HG03442 (cell line): ENCODE measurements at regions not wholly inside any gene's neighbourhood (a gene's known extent, or its start where the extent isn't known, plus 50 kb on each side); places are given as distances from the start of the nearest gene placed in this dataset.

Source experiments
- ATAC-seq: cut with Tn5 transposase; IDR thresholded peaks from one replicate; pipeline ENCODE4 v1.9.1; 2021; ENCODE audit warnings: mild to moderate bottlenecking, moderate library complexity; ENCODE audit not compliant: unreplicated experiment

GRCh38 chr14:29205658-29206057, 439.1 kb downstream of the FOXG1 start:
- ATAC-seq: no peak

- ATAC-seq: no peak
These were observed 449.3 kb downstream of the FOXG1 start for GRCh38 chr14:29215853-29216252.

DNA sequence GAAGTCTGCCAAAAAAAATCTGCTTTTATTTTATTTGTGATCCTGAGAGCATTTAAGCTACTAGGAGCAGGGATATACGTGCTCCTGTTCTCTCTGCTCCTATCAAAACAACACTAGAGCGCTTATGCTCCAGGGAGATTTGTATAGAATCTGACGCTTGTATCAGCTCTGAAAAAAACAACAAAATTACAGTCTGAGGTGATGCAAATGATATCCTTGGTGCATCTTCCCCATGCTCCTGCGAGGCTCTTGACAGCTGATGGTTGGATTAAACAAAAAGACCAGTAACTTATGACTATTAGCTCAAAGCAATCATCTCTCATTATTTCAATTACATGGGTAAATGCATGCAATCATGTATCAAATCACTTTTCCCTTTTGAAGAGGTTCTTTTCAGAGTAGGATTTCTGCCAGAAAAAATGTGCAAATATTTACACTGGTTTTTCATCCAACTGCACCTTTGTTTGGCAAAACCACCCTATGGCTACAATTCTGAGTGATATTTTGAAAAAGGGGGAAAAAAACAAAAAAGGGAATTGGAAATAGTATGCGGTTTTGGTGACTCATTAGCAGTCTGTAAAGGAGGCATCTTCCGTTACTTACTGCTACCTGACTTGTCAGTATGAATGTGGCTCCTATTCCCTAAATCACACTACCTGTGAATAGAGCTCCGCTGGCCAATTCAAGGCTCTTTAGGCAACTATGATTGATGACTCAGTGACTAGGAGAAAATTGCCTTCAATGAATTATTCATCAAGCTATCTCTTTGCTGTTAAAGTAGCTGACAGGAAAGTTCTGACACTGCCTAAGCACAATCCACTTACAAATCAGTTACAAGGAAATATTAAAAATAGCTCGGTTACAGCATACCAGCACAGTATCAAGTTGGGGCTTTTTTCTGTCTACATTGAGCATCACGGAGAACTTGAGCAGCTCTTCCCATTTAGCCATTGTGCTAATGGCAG, 450.0 kb downstream of the FOXG1 start:
- no peak for ATAC-seq

- no peak for ATAC-seq
These were observed 451.3 kb downstream of the FOXG1 start for GRCh38 chr14:29217813-29218450.

GRCh38 chr14:29220072-29220471, 453.5 kb downstream of the FOXG1 start:
- ATAC-seq: no peak

DNA sequence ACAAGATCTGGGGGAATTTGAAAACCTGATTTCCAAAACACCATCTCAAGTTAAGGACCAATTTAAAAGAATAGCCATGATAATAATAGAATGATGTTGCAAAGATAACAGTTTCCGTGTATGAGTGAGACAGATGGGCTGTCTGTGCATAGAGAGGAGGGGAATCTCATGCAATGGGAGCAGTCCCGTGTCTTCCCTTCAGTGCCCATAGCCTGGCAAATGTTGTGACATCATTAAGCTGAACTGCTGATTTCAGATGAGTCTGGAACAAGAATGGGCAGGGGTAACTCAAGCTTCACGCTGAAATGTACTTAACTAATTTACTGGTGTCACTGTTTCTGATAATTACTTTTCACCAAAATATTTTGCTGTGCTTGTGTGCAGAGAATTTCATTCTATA, 454.0 kb downstream of the FOXG1 start:
- ATAC-seq: no peak

DNA sequence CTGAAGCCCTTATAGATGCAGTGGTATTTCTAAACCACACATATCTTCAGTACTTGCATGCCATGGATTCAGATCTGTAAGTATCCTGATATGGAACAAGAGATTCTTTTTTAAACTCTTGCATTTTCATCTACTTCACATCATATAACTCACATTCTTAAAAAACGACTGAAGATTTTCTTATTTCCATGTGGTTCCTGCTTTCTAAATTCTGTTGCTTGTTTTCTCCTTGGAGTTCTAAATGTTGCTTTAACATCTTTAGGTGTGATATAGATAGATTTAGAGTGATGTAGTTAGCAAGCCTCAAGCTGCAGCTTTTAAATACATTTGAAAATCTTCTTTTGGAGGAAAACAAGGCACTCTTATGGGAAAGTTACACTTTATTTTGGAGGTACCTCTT, 455.4 kb downstream of the FOXG1 start:
- ATAC-seq: no peak

DNA sequence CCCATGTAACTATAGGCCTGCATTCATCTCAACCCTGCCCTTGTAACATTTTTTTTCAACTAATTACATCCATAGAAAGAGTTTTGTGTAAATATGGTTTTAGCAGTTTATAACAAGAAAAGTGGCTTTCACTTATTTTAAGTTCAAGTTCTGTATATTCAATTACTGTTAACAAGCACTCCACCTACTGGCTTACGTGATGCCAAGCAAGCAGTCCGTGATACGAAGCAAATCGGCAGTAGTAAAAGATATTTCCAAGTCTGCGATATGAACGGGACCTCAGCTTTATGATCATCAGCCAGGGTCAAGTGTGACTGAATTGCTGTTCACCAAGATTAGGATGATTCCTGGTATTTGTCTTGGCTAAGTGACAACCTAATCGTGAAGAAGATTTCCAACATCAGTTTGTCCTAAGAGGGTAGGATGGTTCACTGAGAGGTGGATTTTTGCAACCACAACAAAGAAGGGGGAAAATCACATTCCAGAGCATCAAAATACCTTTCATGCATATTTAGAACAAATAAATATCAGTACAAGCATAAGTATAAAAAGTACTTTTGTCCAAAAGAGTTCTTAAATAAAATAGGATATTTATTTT, 456.2 kb downstream of the FOXG1 start:
- no peak for ATAC-seq

DNA sequence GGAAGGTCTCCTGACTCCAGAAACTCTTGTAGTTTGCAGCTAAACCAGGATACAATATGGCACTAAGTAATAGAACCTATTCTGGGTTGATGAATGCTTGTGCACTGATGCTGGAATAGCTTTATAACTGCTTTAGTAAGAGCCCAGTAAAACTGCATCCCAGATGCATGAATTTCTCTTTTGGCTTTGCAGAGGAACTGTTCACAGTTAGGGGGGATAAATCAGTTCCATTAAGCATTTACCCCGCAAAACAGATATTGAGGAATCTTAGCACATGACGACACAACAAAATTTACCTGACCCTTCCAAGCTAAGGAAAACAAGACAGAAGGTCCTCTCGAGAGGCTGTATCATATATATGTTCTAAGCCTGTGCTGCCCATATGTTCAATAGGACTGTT, 457.4 kb downstream of the FOXG1 start:
- ATAC-seq: no peak

DNA sequence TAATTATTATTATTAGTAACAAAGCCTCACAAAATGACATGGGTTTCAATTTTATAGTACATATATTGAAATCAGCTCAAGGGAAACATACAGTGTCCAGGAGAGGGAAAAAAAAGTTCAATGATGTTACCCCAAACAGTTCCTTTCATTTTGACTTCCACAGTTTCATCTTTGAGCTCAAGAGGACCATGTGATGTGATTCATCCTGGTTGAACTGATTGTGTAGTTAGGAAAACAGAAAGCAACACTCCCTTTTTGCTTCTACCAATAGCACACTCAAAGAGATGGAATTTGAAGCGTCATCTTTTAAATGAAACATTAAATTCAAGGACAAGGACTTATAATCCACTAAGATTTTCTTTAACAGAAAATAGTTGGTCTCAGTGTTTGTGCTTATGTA, 461.0 kb downstream of the FOXG1 start:
- ATAC-seq: no peak

DNA sequence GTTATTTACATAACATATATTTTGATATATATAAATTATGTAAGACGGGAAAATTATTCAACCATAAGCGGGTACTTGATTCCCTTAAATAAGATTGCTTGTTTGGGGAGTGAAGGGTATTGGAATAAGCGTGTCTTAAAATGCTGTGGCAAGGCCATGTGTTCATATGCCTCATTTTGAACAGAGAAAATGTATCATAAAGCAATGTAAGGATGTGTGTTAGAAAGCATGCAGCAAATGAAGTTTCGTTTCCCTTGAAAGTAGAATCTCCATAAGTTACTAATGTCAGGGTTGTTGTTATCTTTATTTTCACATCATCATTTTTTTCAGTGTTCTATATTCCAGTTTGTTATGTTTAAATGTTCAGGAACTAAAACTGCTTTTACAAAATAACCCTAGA, 465.6 kb downstream of the FOXG1 start:
- ATAC-seq: no peak

- no peak for ATAC-seq
These were observed 466.1 kb downstream of the FOXG1 start for GRCh38 chr14:29232711-29233110.

DNA sequence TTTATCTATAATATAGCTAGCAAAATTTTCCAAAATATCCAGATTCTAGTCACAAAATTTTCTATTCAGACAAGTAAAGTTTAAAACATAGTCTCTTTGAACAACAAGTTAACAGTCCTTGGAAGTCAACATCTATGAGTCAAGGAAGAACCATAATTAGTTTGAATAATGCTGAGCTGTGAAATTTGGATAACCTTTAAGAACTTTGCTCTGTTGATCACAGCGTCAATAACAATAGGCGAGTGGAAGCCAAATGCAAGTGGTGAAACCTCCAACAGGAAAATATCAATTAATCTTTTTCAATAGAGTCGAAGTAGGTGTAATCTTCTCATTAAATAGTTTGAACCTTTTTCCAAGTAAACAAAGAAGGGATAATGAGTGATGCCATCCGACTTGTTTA, 466.6 kb downstream of the FOXG1 start:
- ATAC-seq: no peak

- ATAC-seq: no peak
These were observed 469.4 kb downstream of the FOXG1 start for GRCh38 chr14:29235991-29236390.

DNA sequence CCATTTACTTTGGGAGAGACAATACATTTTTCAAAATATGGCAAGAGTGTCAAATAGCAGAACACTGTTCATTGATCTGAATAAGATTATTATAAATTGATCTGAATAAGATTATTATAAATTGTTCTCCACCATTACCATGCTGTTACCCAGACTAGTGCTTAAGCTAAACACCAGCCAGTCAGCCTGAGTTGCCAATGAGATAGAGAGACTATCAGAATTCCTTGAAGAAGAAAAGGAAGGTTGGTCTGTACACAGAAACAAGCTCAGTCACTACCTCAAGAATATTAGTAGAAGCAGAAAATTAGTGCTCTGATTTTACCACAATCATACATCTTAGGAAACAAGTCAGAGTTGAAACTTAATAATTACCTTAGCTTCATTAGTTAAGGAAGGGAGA, 469.8 kb downstream of the FOXG1 start:
- ATAC-seq: no peak

DNA sequence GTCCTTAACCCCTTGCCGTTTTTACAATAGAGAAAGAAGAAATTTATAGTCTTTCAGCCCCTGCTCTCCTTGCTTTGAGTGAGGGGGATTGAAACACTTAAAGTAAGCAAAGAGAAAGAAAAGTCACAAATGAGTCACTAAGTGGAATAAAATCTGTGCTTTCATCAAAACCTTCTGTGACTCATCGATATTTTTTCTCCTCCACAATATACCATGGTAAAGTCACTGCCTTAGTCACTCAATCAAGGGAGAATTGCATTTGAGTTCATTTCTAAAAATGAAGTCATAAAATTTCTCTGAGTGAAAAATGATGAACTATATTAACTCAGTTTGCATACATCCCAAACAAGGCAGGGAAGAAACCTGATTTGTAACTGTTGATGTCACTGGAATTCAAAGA, 470.3 kb downstream of the FOXG1 start:
- no peak for ATAC-seq

- ATAC-seq: no peak
These were observed 473.5 kb downstream of the FOXG1 start for GRCh38 chr14:29240066-29240465.

GRCh38 chr14:29242755-29243754, 476.5 kb downstream of the FOXG1 start:
- no peak for ATAC-seq

DNA sequence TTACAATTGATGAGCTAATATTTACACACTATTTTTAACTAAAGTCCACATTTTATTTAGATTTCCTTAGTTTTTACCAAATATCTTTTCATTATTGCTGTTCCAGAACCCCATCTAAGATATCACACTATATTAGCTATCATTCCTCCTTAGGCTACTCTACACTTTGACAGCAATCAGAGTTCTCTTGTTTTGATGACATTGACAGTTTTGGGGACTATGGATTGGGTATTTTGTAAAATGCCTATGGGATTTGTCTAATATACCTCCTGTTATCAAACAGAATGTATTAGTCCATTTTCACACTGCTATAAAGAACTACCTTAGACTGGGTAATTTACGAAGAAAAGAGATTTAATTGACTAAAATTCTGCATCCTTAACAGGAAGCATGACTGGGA, 489.1 kb downstream of the FOXG1 start:
- no peak for ATAC-seq

DNA sequence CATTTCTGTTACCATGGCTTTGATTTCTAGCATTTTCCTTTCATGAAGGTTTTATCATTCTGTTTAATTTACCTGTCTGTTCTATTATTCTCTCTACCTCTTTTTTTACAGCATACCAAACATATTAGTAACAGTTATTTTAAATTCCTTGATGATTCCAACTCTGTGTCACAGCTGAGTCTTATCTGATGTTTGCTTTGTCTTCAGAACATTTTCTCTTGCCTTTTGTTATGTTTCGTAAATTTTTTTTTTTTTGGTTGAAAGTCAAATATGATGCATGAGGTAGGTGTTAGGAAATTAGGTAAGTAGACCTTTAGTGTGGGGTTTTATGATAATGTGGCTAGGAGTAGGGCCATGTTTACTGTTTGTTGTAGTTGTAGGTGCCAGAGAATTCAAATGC, 496.4 kb downstream of the FOXG1 start:
- ATAC-seq: no peak

DNA sequence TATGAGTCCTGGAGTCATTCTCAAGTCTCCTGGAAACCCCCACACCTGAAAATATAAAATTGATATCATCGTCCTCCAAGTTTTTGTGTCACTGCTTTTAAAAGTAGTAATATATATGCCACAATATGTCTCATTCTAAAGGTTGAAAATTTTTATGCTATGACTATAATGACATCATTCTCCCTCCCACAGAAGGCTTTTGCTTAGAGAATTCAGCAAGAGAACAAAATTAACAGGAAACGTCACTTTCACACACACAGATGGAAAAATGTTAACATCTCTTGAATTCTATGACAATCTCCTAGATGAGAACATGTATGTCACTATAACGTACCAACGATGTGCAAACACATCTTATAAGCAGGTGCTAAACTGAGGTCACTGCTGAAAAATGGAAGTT, 498.3 kb downstream of the FOXG1 start:
- ATAC-seq: no peak
